ENCODE measurements at regions not wholly inside any gene's neighbourhood (a gene's known extent, or its start where the extent isn't known, plus 50 kb on each side); places are given as distances from the start of the nearest gene placed in this dataset.

DNA sequence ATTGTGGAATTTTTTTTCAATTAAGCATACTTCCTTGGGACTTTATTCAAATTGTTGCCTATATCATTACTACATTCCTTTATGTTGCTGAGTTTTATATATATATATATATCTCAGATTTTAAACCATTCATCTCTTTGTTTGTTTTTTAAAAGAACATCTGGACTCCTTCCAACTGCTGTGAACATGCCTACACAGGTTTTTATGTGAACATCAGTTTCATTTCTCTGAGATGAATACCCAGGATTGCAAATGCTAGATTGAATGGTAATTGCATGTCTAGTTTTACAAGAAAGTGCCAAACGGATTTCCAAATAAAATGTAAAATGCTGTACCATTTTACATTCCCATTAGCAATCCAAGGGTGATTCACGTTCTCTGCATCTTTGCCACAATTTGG lies 1289.3 kb downstream of the HACE1 start:
- no peak overlapping the region for H2BK20ac ChIP-seq (ENCODE audit: low read length)
- no peak overlapping the region for H2BK5ac ChIP-seq (ENCODE audit: low read depth, low read length)
- no peak overlapping the region for H2AK5ac ChIP-seq (ENCODE audit: low read depth, low read length)
- no peaks in the 10 kb centered on the region for H3K9me3 ChIP-seq (ENCODE audit: insufficient read depth in 2 of 2, low read depth in 1 of 2, low read length in 1 of 2)
- no peaks in the 10 kb centered on the region for H3K27me3 ChIP-seq (replicated peaks in 1 of 4; ENCODE audit: control insufficient read depth in 3 of 4, extremely low read depth in 1 of 4, insufficient read depth in 3 of 4, low read length in 3 of 4)
- DNase-seq (ENCODE audit: low read depth in 1 of 2, low spot score in 2 of 2) (no peak), FAIRE-seq (no peak)
- POLR2A ChIA-PET (ENCODE audit: partially characterized antibody), result no interaction called here
- H3K4me3 ChIP-seq (ENCODE audit: extremely low read depth in 1 of 4, insufficient read depth in 2 of 4, low read depth in 3 of 4, low read length in 4 of 4), result no peak overlapping the region
- no peak overlapping the region for H2BK15ac ChIP-seq (ENCODE audit: low read length)
- no peak overlapping the region for H3K14ac ChIP-seq (ENCODE audit: insufficient read length)
- no peaks in the 10 kb centered on the region; the same call in 1 of the 2 replicates for H3K23me2 ChIP-seq (ENCODE audit: low read depth, low read length)
- H3K4me1 ChIP-seq (replicated peaks in 1 of 4; ENCODE audit: control insufficient read depth in 3 of 4, insufficient read depth in 4 of 4, low read length in 3 of 4), result no peaks in the 10 kb centered on the region
- no peak overlapping the region for H3K4me2 ChIP-seq (ENCODE audit: insufficient read depth in 1 of 2, low read depth in 2 of 2, low read length in 2 of 2)
- H3K36me3 ChIP-seq (ENCODE audit: control insufficient read depth in 2 of 4, insufficient read depth in 4 of 4, low read length in 3 of 4), result no peaks in the 10 kb centered on the region
- no peaks in the 10 kb centered on the region for H4K20me1 ChIP-seq (replicated peaks in 1 of 2; ENCODE audit: control insufficient read depth in 1 of 2, insufficient read depth in 2 of 2, low read length in 2 of 2)
- H3K27ac ChIP-seq (ENCODE audit: low read depth, low read length), result no peak overlapping the region
- no peak overlapping the region for H3K23ac ChIP-seq (ENCODE audit: insufficient read length)
- H2AFZ ChIP-seq (ENCODE audit: low read length), result no peak overlapping the region
- no peak overlapping the region for H3K4ac ChIP-seq (replicated peaks; ENCODE audit: insufficient read length, low read depth, low read length)
- no peak overlapping the region for H4K91ac ChIP-seq (replicated peaks; ENCODE audit: insufficient read length, low read length)
- no peak overlapping the region for H2BK120ac ChIP-seq (replicated peaks; ENCODE audit: low read depth, low read length)
- WGBS, 2 experiments (ENCODE audit: extremely low coverage in 1 of 2, insufficient coverage in 1 of 2, insufficient read length in 1 of 2, insufficient replicate concordance in 2 of 2, low coverage in 1 of 2, low lambda C conversion rate in 2 of 2, missing lambda C conversion rate in 1 of 2), result 89% methylated on average over 2 of the region's 2 CpGs; no CpG with 5 or more reads in 1 of the 2 experiments
- H3K79me2 ChIP-seq (ENCODE audit: control insufficient read depth in 1 of 2, insufficient read depth in 2 of 2, low read length in 2 of 2), result no peaks in the 10 kb centered on the region
- H3K79me1 ChIP-seq (ENCODE audit: low read depth, low read length), result no peaks in the 10 kb centered on the region
- H3K18ac ChIP-seq (ENCODE audit: extremely low read depth, low read length), result no peak overlapping the region
- no peak overlapping the region for H2BK12ac ChIP-seq (ENCODE audit: low read depth, low read length)
- H3K9ac ChIP-seq (replicated peaks in 1 of 4; ENCODE audit: extremely low read depth in 1 of 4, low read depth in 3 of 4, low read length in 3 of 4), result no peak overlapping the region
- no peak overlapping the region for H4K5ac ChIP-seq (ENCODE audit: insufficient read length, low read depth, low read length)
- no peak overlapping the region for H3K56ac ChIP-seq (replicated peaks; ENCODE audit: insufficient read length, low read depth, low read length)
- CTCF ChIA-PET (ENCODE audit: partially characterized antibody), result no interaction called here
- no peak overlapping the region for H4K8ac ChIP-seq (ENCODE audit: extremely low read depth, insufficient read depth, low read length)
- TF ChIP-seq EP300 (IDR thresholded peaks at IDR 0.05; ENCODE audit: borderline replicate concordance in 1 of 2, low read depth in 2 of 2, low read length in 2 of 2), result no peak
- no peak for TF ChIP-seq RBBP5 (IDR thresholded peaks at IDR 0.05; ENCODE audit: borderline replicate concordance, low read depth, low read length)
- no peak for TF ChIP-seq GABPA (IDR thresholded peaks at IDR 0.05; ENCODE audit: borderline replicate concordance, insufficient read depth, low read length)
- TF ChIP-seq RXRA (IDR thresholded peaks at IDR 0.05; ENCODE audit: insufficient read depth, low read depth, low read length), result no peak
- no peak for TF ChIP-seq RAD21 (IDR thresholded peaks at IDR 0.05 in 1 of 2, conservative IDR thresholded peaks at IDR 0.05 in 1 of 2; ENCODE audit: low read depth in 2 of 2, low read length in 2 of 2)
- TF ChIP-seq CEBPB (IDR thresholded peaks at IDR 0.05; ENCODE audit: low read depth, low read length), result no peak

All from H1 (cell line).